ENCODE measurements at regions not wholly inside any gene's neighbourhood (a gene's known extent, or its start where the extent isn't known, plus 50 kb on each side); places are given as distances from the start of the nearest gene placed in this dataset.

DNA sequence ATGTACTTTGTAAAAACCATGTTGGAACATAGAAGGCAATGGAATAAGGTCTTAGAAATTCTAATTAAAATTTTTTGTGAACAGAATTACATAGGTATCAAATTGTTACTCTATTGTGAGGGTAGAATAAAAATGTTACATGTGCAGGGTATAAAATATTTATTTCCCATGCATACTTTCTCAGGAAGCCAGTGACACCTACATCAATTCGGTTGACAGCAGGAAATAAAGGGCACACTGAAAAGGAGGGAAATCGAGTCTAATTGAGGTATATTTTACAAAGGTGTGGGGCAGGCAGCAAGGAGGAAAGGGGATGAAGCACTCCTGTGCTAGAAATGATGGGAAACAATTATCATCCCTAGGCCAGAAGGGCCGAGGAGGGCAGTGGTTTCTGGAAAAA is 244.9 kb downstream of the C7orf25 start:
- TF ChIP-seq, protein P1, sequence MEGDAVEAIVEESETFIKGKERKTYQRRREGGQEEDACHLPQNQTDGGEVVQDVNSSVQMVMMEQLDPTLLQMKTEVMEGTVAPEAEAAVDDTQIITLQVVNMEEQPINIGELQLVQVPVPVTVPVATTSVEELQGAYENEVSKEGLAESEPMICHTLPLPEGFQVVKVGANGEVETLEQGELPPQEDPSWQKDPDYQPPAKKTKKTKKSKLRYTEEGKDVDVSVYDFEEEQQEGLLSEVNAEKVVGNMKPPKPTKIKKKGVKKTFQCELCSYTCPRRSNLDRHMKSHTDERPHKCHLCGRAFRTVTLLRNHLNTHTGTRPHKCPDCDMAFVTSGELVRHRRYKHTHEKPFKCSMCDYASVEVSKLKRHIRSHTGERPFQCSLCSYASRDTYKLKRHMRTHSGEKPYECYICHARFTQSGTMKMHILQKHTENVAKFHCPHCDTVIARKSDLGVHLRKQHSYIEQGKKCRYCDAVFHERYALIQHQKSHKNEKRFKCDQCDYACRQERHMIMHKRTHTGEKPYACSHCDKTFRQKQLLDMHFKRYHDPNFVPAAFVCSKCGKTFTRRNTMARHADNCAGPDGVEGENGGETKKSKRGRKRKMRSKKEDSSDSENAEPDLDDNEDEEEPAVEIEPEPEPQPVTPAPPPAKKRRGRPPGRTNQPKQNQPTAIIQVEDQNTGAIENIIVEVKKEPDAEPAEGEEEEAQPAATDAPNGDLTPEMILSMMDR (IDR thresholded peaks at IDR 0.05), result no peak
- no peak for TF ChIP-seq POLR2A (IDR thresholded peaks at IDR 0.05)
- TF ChIP-seq EP300 (IDR thresholded peaks at IDR 0.05), result no peak
- TF ChIP-seq POLR2AphosphoS5 (IDR thresholded peaks at IDR 0.05), result no peak

All from gastroesophageal sphincter (tissue), 3 donors.